ENCODE measurements at regions not wholly inside any gene's neighbourhood (a gene's known extent, or its start where the extent isn't known, plus 50 kb on each side); places are given as distances from the start of the nearest gene placed in this dataset.

- TF ChIP-seq CTCF (IDR thresholded peaks at IDR 0.05; ENCODE audit: extremely low read depth, missing control alignments): no peak
Measured at GRCh38 chr10:3906511-3907111, 121.6 kb upstream of the KLF6 start.

GRCh38 chr10:3904419-3904960 is 119.5 kb upstream of the KLF6 start:
- no peak for TF ChIP-seq CTCF (IDR thresholded peaks at IDR 0.05; ENCODE audit: extremely low read depth, missing control alignments)
- DNase-seq (ENCODE audit: low spot score): no peak

More at GRCh38 chr10:3906511-3907111, 121.6 kb upstream of the KLF6 start:
- no peak for DNase-seq (ENCODE audit: low spot score)

- DNase-seq (ENCODE audit: low spot score): no peak
- TF ChIP-seq CTCF (IDR thresholded peaks at IDR 0.05; ENCODE audit: extremely low read depth, missing control alignments): no peak
Measured at GRCh38 chr10:3902809-3903410, 117.9 kb upstream of the KLF6 start.

GRCh38 chr10:3902054-3902808 is 117.2 kb upstream of the KLF6 start:
- no peak for TF ChIP-seq CTCF (IDR thresholded peaks at IDR 0.05; ENCODE audit: extremely low read depth, missing control alignments)
- DNase-seq (ENCODE audit: low spot score): peak; percentile 72

- no peak for TF ChIP-seq CTCF (IDR thresholded peaks at IDR 0.05; ENCODE audit: extremely low read depth, missing control alignments)
- no peak for DNase-seq (ENCODE audit: low spot score)
Measured at GRCh38 chr10:3901370-3901769, 116.4 kb upstream of the KLF6 start.

GRCh38 chr10:3900391-3900790 is 115.4 kb upstream of the KLF6 start:
- DNase-seq (ENCODE audit: low spot score): no peak

More at GRCh38 chr10:3900391-3900790, 115.4 kb upstream of the KLF6 start:
- TF ChIP-seq CTCF (IDR thresholded peaks at IDR 0.05; ENCODE audit: extremely low read depth, missing control alignments): no peak

Data from GM20000 (cell line).